Pancreas (tissue), 10 donors: ENCODE measurements at regions not wholly inside any gene's neighbourhood (a gene's known extent, or its start where the extent isn't known, plus 50 kb on each side); places are given as distances from the start of the nearest gene placed in this dataset.
"Not testable (repeated sequence)": the region's sequence is repeated elsewhere in the genome, so short reads cannot be mapped to it uniquely, and the experiment has no call there.

Experiments used
- ATAC-seq, 4 donors: fragments of 200-7000 bp; cut with Tn5 transposase; one replicate each; pipeline versions ENCODE4 v1.8.0 to v1.9.1; 2020; ENCODE audit warnings: mild to moderate bottlenecking in 4 of 4, moderate library complexity in 4 of 4
- DNase-seq, 6 donors: peaks; one replicate each; pipeline ENCODE4 v3.0.0-alpha.2; 2020
- FAIRE-seq: peaks from 2 replicates; lab custom pipeline; 2012; peaks lifted over from hg19 to GRCh38; lab: Jason Lieb, UNC
- H3K27ac ChIP-seq, 4 donors: fragments of 200-600 bp; sonication (generic); 1 replicate in 3 of 4; 2 replicates in 1 of 4; pipeline versions ENCODE4 v1.5.0 to v1.8.0; 2020
- H3K27me3 ChIP-seq, 4 donors: fragments of 200-600 bp; one replicate each; pipeline ENCODE4 v1.8.0; 2021
- H3K36me3 ChIP-seq, 3 donors: fragments of 200-600 bp; sonication (generic) in 1 of 3; one replicate each; pipeline versions ENCODE4 v1.5.0 to v1.8.0; 2020 to 2021
- H3K4me1 ChIP-seq, 3 donors: fragments of 200-600 bp; one replicate each; pipeline ENCODE4 v1.8.0; 2021
- H3K4me3 ChIP-seq, 4 donors: fragments of 200-600 bp; sonication (generic) in 2 of 4; one replicate each; pipeline versions ENCODE4 v1.5.0 to v1.8.0; 2020 to 2021
- H3K9me3 ChIP-seq, 4 donors: fragments of 200-600 bp; one replicate each; pipeline ENCODE4 v1.8.0; 2021
- CTCF ChIP-seq, 4 donors: fragments of 200-600 bp; sonication (generic) in 3 of 4; IDR thresholded peaks; one replicate each; pipeline versions ENCODE4 v1.5.0 to v1.8.0; 2021; ENCODE audit warnings: antibody characterized with exemption in 4 of 4
- WGBS, 2 donors: extraction: QIAGEN DNeasy Blood & Tissue Kit; methylation state at CpG; one replicate each; pipeline ENCODE4 v1.1.7; 2013; 5-methylcytosine and 5-hydroxymethylcytosine counted together
- intact Hi-C, 3 donors: fragments of 100-400 bp; cut with DNase I; formaldehyde crosslinking; loops; one replicate each; pipeline versions ENCODE4 v1.11.1 to v1.14.2; 2022
- donor health status: healthy with polysubstance abuse.
- donor health status: DM: no; HTN: no; CAD: no; lungs with moderate emphysema.
- donor health status: DM: no; HTN: no; CAD: no.
- donor health status: control.
- donor health status: control.
- donor health status: Bipolar disorder and iron deficiency.
- donor health status: DM: yes; HTN: yes; CAD: no.
- donor health status: DM: no; HTN: no; CAD: no.
- donor health status: DM: no; HTN: no; CAD: no.
- donor health status: DM: yes; HTN: yes; CAD: no.

- Histone ChIP-seq H3K9me3 (no peaks in the 10 kb centered on the region), H3K4me3 (no peak overlapping the region), H3K27ac (no peak overlapping the region), H3K27me3 (no peaks in the 10 kb centered on the region), H3K4me1 (peaks cover 0 to 8% (median 5%) of the 10 kb centered on the region in 3 donors), H3K36me3 (no peaks in the 10 kb centered on the region)
- intact Hi-C loops: no loop called here
- no peak for TF ChIP-seq CTCF (IDR thresholded peaks at IDR 0.05)
- ATAC-seq (no peak), FAIRE-seq (no peak), DNase-seq (no peak)
- 98 to 100% methylated on average over 1 of the region's 1 CpG for WGBS, 2 donors
These were observed 325.5 kb upstream of the CITED2 start for GRCh38 chr6:139699911-139700310.

GRCh38 chr6:139699335-139699734 lies 324.9 kb upstream of the CITED2 start:
- H3K9me3 ChIP-seq: no peaks in the 10 kb centered on the region
- peak in 3 of 4 donors; percentile 17 to 64 (median 51) for ATAC-seq
- no peaks in the 10 kb centered on the region for H3K27me3 ChIP-seq
- no peak for FAIRE-seq
- no peak for TF ChIP-seq CTCF (IDR thresholded peaks at IDR 0.05)
- 29 to 40% methylated on average over 1 of the region's 1 CpG for whole genome bisulfite sequencing, 2 donors
- no peak overlapping the region for H3K27ac ChIP-seq
- intact Hi-C loops: no loop called here
- no peak for DNase-seq
- no peaks in the 10 kb centered on the region for H3K36me3 ChIP-seq
- no peak overlapping the region for H3K4me3 ChIP-seq
- peaks cover 0 to 8% (median 5%) of the 10 kb centered on the region in 3 donors for H3K4me1 ChIP-seq

- 64 to 70% methylated on average over 3 of the region's 3 CpGs for WGBS, 2 donors
- Histone ChIP-seq H3K9me3 (no peaks in the 10 kb centered on the region), H3K27ac (no peak overlapping the region), H3K36me3 (no peaks in the 10 kb centered on the region), H3K4me3 (no peak overlapping the region), H3K27me3 (no peaks in the 10 kb centered on the region), H3K4me1 (peaks cover 0 to 8% (median 5%) of the 10 kb centered on the region in 3 donors)
- intact Hi-C loops: no loop called here
- FAIRE-seq: peak; percentile 59
- DNase-seq: no peak
- no peak for TF ChIP-seq CTCF (IDR thresholded peaks at IDR 0.05)
- ATAC-seq: peak; percentile 55 to 68 (median 56)
These were observed 324.2 kb upstream of the CITED2 start for GRCh38 chr6:139698526-139699176.

GRCh38 chr6:139697856-139698255 lies 323.4 kb upstream of the CITED2 start:
- H3K27me3 ChIP-seq, H3K4me3 ChIP-seq, H3K27ac ChIP-seq, intact Hi-C loops, H3K4me1 ChIP-seq, FAIRE-seq, ATAC-seq, H3K9me3 ChIP-seq, H3K36me3 ChIP-seq: not testable (repeated sequence)
- WGBS, 2 donors: 96 to 98% methylated on average over 19 to 23 of the region's 23 CpGs
- DNase-seq: peak in 1 of 6 donors; percentile 57

GRCh38 chr6:139696991-139697390 lies 322.5 kb upstream of the CITED2 start:
- ATAC-seq, H3K4me3 ChIP-seq, FAIRE-seq, H3K27ac ChIP-seq, H3K36me3 ChIP-seq, intact Hi-C loops, DNase-seq, H3K9me3 ChIP-seq, H3K4me1 ChIP-seq, H3K27me3 ChIP-seq: not testable (repeated sequence)
- 91 to 96% methylated on average over 16 of the region's 16 CpGs for WGBS, 2 donors

GRCh38 chr6:139695361-139695760 lies 320.9 kb upstream of the CITED2 start:
- H3K36me3 ChIP-seq: no peaks in the 10 kb centered on the region
- peaks cover 0 to 8% (median 5%) of the 10 kb centered on the region in 3 donors for H3K4me1 ChIP-seq
- H3K27me3 ChIP-seq: no peaks in the 10 kb centered on the region
- no peak for ATAC-seq
- intact Hi-C loops: no loop called here
- 63 to 70% methylated on average over 1 of the region's 1 CpG for WGBS, 2 donors
- no peak for FAIRE-seq
- no peak overlapping the region for H3K4me3 ChIP-seq
- DNase-seq: no peak
- H3K9me3 ChIP-seq: no peaks in the 10 kb centered on the region
- no peak overlapping the region for H3K27ac ChIP-seq
- TF ChIP-seq CTCF (IDR thresholded peaks at IDR 0.05): no peak
